HG03280 (cell line): ENCODE measurements at regions not wholly inside any gene's neighbourhood (a gene's known extent, or its start where the extent isn't known, plus 50 kb on each side); places are given as distances from the start of the nearest gene placed in this dataset.
"Not testable (repeated sequence)": the region's sequence is repeated elsewhere in the genome, so short reads cannot be mapped to it uniquely, and the experiment has no call there.

ENCODE experiments used
- ATAC-seq: cut with Tn5 transposase; IDR thresholded peaks from one replicate; pipeline ENCODE4 v1.9.1; 2021; ENCODE audit warnings: mild to moderate bottlenecking, moderate library complexity; ENCODE audit not compliant: unreplicated experiment

- no peak for ATAC-seq
Measured at GRCh38 chr3:153958635-153959595, 162.3 kb upstream of the ARHGEF26 start.

- no peak for ATAC-seq
Measured at GRCh38 chr3:153960458-153961074, 160.6 kb upstream of the ARHGEF26 start.

- ATAC-seq, result no peak
Measured at GRCh38 chr3:153961494-153961893, 159.7 kb upstream of the ARHGEF26 start.

GRCh38 chr3:153963012-153963411, 158.2 kb upstream of the ARHGEF26 start:
- ATAC-seq, result no peak

GRCh38 chr3:153967260-153967659, 153.9 kb upstream of the ARHGEF26 start:
- ATAC-seq, result no peak

GRCh38 chr3:153970047-153970446, 151.1 kb upstream of the ARHGEF26 start:
- ATAC-seq, result no peak

GRCh38 chr3:153970741-153971347, 150.3 kb upstream of the ARHGEF26 start:
- no peak for ATAC-seq

GRCh38 chr3:153972862-153973261, 148.3 kb upstream of the ARHGEF26 start:
- ATAC-seq, result peak; percentile 51

GRCh38 chr3:153973722-153974265, 147.4 kb upstream of the ARHGEF26 start:
- ATAC-seq, result peak; percentile 71

- no peak for ATAC-seq
Measured at GRCh38 chr3:153974614-153975013, 146.6 kb upstream of the ARHGEF26 start.

- no peak for ATAC-seq
Measured at GRCh38 chr3:153976891-153977554, 144.2 kb upstream of the ARHGEF26 start.

GRCh38 chr3:153978006-153978405, 143.2 kb upstream of the ARHGEF26 start:
- ATAC-seq, result no peak

- ATAC-seq, result no peak
Measured at GRCh38 chr3:153979418-153980251, 141.6 kb upstream of the ARHGEF26 start.

GRCh38 chr3:153980252-153980590, 141.0 kb upstream of the ARHGEF26 start:
- no peak for ATAC-seq

GRCh38 chr3:153997364-153997763, 123.8 kb upstream of the ARHGEF26 start:
- not testable (repeated sequence) for ATAC-seq

GRCh38 chr3:154003649-154004048, 117.5 kb upstream of the ARHGEF26 start:
- ATAC-seq, result no peak

- no peak for ATAC-seq
Measured at GRCh38 chr3:154011036-154011435, 110.2 kb upstream of the ARHGEF26 start.

GRCh38 chr3:154013736-154014135, 107.5 kb upstream of the ARHGEF26 start:
- no peak for ATAC-seq

- no peak for ATAC-seq
Measured at GRCh38 chr3:154015307-154015706, 105.9 kb upstream of the ARHGEF26 start.

GRCh38 chr3:154018100-154018696, 103.0 kb upstream of the ARHGEF26 start:
- peak; percentile 78 for ATAC-seq
